HCT116 (cell line): ENCODE measurements at regions not wholly inside any gene's neighbourhood (a gene's known extent, or its start where the extent isn't known, plus 50 kb on each side); places are given as distances from the start of the nearest gene placed in this dataset.

ENCODE experiments used
- ATAC-seq: fragments of 200-7000 bp; cut with Tn5 transposase; 2 replicates; pipeline ENCODE4 v1.9.1; 2020; ENCODE audit warnings: mild to moderate bottlenecking, moderate library complexity
- BruUV-seq: library from RNA; stranded (reverse); fragments of 400-500 nt; replicated peaks from 2 replicates; lab custom pipeline; 2021; lab: Mats Ljungman, UMichigan
- CTCF ChIA-PET: fragments of 300-600 bp; sonication (Branson Sonifier 250); formaldehyde crosslinking; loops from one replicate; lab custom pipeline; 2021; ENCODE audit warnings: antibody characterized with exemption; lab: Charles Lee
- POLR2A ChIA-PET: fragments of 300-600, 350-600 bp; sonication (Branson Sonifier 250); formaldehyde crosslinking; loops from one replicate; lab custom pipeline; 2021; ENCODE audit warnings: antibody characterized with exemption; lab: Charles Lee
- RAD21 ChIA-PET, 2 experiments: fragments of 300-600 bp; sonication (Branson Sonifier 250); formaldehyde crosslinking; loops; one replicate each; lab custom pipeline; 2023; ENCODE audit warnings: low total read pairs in 2 of 2; ENCODE audit not compliant: uncharacterized antibody in 2 of 2, unreplicated experiment in 2 of 2, low non-redundant PET in 1 of 2; lab: Charles Lee
- DNase-seq: peaks from one replicate; pipeline ENCODE4 v3.0.0-alpha.2; 2010; ENCODE audit warnings: low read depth, low spot score
- H2AFZ ChIP-seq: fragments of 200-600 bp; shearing (Covaris generic), sonication (generic); 2 replicates; pipeline ENCODE4 v1.6.1; 2017; ENCODE audit warnings: low read depth, mixed run types, mixed read lengths, antibody characterized with exemption, low read length; ENCODE audit not compliant: poor library complexity, severe bottlenecking
- H3K27ac ChIP-seq: 2 replicates; pipeline ENCODE4 v1.5.1; 2012; ENCODE audit warnings: low read depth, low read length
- H3K27me3 ChIP-seq: fragments of 200-600 bp; sonication (generic); 2 replicates; pipeline ENCODE4 v1.6.1; 2016; ENCODE audit warnings: mixed run types, low read length, mixed read lengths; ENCODE audit not compliant: insufficient read depth
- H3K36me3 ChIP-seq, 2 experiments: fragments of 200-500 bp in 1 of 2; fragments of 200-600 bp in 1 of 2; sonication (Bioruptor generic) in 1 of 2; sonication (generic) in 1 of 2; 2 replicates each; pipeline versions ENCODE4 v1.5.1 to v1.6.1; 2014 to 2016; ENCODE audit warnings: low read length in 2 of 2, inconsistent platforms in 1 of 2, mixed read lengths in 1 of 2, mixed run types in 1 of 2; ENCODE audit not compliant: insufficient read depth in 2 of 2, control insufficient read depth in 1 of 2
- H3K4me1 ChIP-seq, 2 experiments: fragments of 200-600 bp in 1 of 2; sonication (generic) in 1 of 2; 2 replicates each; pipeline versions ENCODE4 v1.5.1 to v1.6.1; 2012 to 2017; ENCODE audit warnings: low read length in 2 of 2, inconsistent platforms in 1 of 2, mild to moderate bottlenecking in 1 of 2, mixed read lengths in 1 of 2, mixed run types in 1 of 2, moderate library complexity in 1 of 2; ENCODE audit not compliant: insufficient read depth in 2 of 2, control insufficient read depth in 1 of 2
- H3K4me2 ChIP-seq: fragments of 200-600 bp; sonication (generic); 2 replicates; pipeline ENCODE4 v1.6.1; 2017; ENCODE audit warnings: mixed run types, low read length, mixed read lengths
- H3K4me3 ChIP-seq, 2 experiments: fragments of 200-600 bp in 1 of 2; sonication (generic) in 1 of 2; replicated peaks in 1 of 2; 2 replicates each; pipeline ENCODE4 v1.5.1; 2011 to 2016; ENCODE audit warnings: low read length in 2 of 2, control low read depth in 1 of 2, low read depth in 1 of 2, mild to moderate bottlenecking in 1 of 2, mixed read lengths in 1 of 2, mixed run types in 1 of 2
- H3K79me2 ChIP-seq: fragments of 200-600 bp; sonication (generic); 2 replicates; pipeline ENCODE4 v1.6.1; 2017; ENCODE audit warnings: mild to moderate bottlenecking, mixed run types, low read length, moderate library complexity, mixed read lengths; ENCODE audit not compliant: insufficient read depth
- H3K9ac ChIP-seq: fragments of 200-600 bp; sonication (generic); 2 replicates; pipeline ENCODE4 v1.6.1; 2016; ENCODE audit warnings: low read length, mixed read lengths
- H3K9me2 ChIP-seq: fragments of 200-600 bp; sonication (generic), shearing (Covaris generic); 2 replicates; pipeline ENCODE4 v1.6.1; 2017; ENCODE audit warnings: mixed run types, mild to moderate bottlenecking, moderate library complexity; ENCODE audit not compliant: insufficient read depth
- H3K9me3 ChIP-seq, 2 experiments: fragments of 200-500 bp in 1 of 2; fragments of 200-600 bp in 1 of 2; sonication (Bioruptor generic) in 1 of 2; sonication (generic) in 1 of 2; 2 replicates each; pipeline ENCODE4 v1.6.1; 2014 to 2017; ENCODE audit warnings: low read length in 2 of 2, mixed read lengths in 2 of 2, inconsistent platforms in 1 of 2, low read depth in 1 of 2, mild to moderate bottlenecking in 1 of 2, mixed run types in 1 of 2, moderate library complexity in 1 of 2; ENCODE audit not compliant: control insufficient read depth in 1 of 2, insufficient read depth in 1 of 2
- H4K20me1 ChIP-seq: fragments of 200-600 bp; sonication (generic), shearing (Covaris generic); 2 replicates; pipeline ENCODE4 v1.6.1; 2017; ENCODE audit warnings: mixed run types, mild to moderate bottlenecking, moderate library complexity; ENCODE audit not compliant: insufficient read depth
- ATF3 ChIP-seq: IDR thresholded peaks from 2 replicates; pipeline ENCODE4 v1.6.1; 2012
- CBX3 ChIP-seq: IDR thresholded peaks from 2 replicates; pipeline ENCODE4 v1.6.1; 2012; ENCODE audit warnings: low read depth
- ELF1 ChIP-seq: IDR thresholded peaks from 2 replicates; pipeline ENCODE4 v1.6.1; 2012; ENCODE audit warnings: low read depth, borderline replicate concordance
- EZH2phosphoT487 ChIP-seq: fragments of 200-600 bp; IDR thresholded peaks from 2 replicates; pipeline ENCODE4 v1.6.1; 2018; ENCODE audit warnings: antibody characterized with exemption, borderline replicate concordance
- FOSL1 ChIP-seq: IDR thresholded peaks from 2 replicates; pipeline ENCODE4 v1.6.1; 2012; ENCODE audit warnings: low read depth
- JUND ChIP-seq: IDR thresholded peaks from 2 replicates; pipeline ENCODE4 v1.6.1; 2012
- POLR2A ChIP-seq: IDR thresholded peaks from 2 replicates; pipeline ENCODE4 v1.7.0; 2011; ENCODE audit warnings: borderline replicate concordance; ENCODE audit not compliant: insufficient read depth, insufficient read length; ENCODE audit errors: extremely low read depth
- POLR2AphosphoS5 ChIP-seq: IDR thresholded peaks from 2 replicates; pipeline ENCODE4 v1.6.1; 2011; ENCODE audit warnings: mild to moderate bottlenecking, low read depth, low read length, moderate library complexity
- SIN3A ChIP-seq: IDR thresholded peaks from 2 replicates; pipeline ENCODE4 v1.6.1; 2012; ENCODE audit warnings: low read depth
- TCF7L2 ChIP-seq: IDR thresholded peaks from 2 replicates; pipeline ENCODE4 v1.7.0; 2011; ENCODE audit warnings: borderline replicate concordance, inconsistent platforms; ENCODE audit not compliant: insufficient read depth, insufficient read length; ENCODE audit errors: extremely low read depth
- YY1 ChIP-seq: IDR thresholded peaks from 2 replicates; pipeline ENCODE4 v1.6.1; 2011; ENCODE audit warnings: low read length, low read depth, moderate library complexity, mild to moderate bottlenecking; ENCODE audit not compliant: insufficient replicate concordance; ENCODE audit errors: extremely low read depth
- ZFX ChIP-seq: fragments of 450-650 bp; IDR thresholded peaks from 2 replicates; pipeline ENCODE4 v1.6.1; 2017
- ZNF274 ChIP-seq: fragments of 200-500 bp; sonication (Bioruptor generic); IDR thresholded peaks from 2 replicates; pipeline ENCODE4 v1.6.1; 2014; ENCODE audit warnings: mild to moderate bottlenecking, low read depth, low read length, inconsistent platforms
- intact Hi-C: fragments of 100-400 bp; cut with micrococcal nuclease; formaldehyde crosslinking; loops from 2 replicates; pipeline ENCODE4 v1.10.0; 2022
- TF ChIP-seq, protein P1 (sequence below): IDR thresholded peaks from 2 replicates; pipeline ENCODE4 v1.6.1; 2012
- TF ChIP-seq, protein P2 (sequence below), 3 experiments: fragments of 200-600 bp in 1 of 3; sonication (generic) in 1 of 3; IDR thresholded peaks in 2 of 3; conservative IDR thresholded peaks in 1 of 3; 2 replicates each; pipeline ENCODE4 v1.5.1; 2012 to 2017; ENCODE audit warnings: low read depth in 2 of 3, low read length in 2 of 3, antibody characterized with exemption in 1 of 3, borderline replicate concordance in 1 of 3, control low read depth in 1 of 3, mild to moderate bottlenecking in 1 of 3, mixed read lengths in 1 of 3, mixed run types in 1 of 3, moderate library complexity in 1 of 3; ENCODE audit not compliant: insufficient read depth in 1 of 3
- TF ChIP-seq, protein P3 (sequence below): IDR thresholded peaks from 2 replicates; pipeline ENCODE4 v1.6.1; 2012; ENCODE audit warnings: low read depth
- TF ChIP-seq, protein P4 (sequence below): IDR thresholded peaks from 2 replicates; pipeline ENCODE4 v1.6.1; 2011; ENCODE audit warnings: mild to moderate bottlenecking, low read length, moderate library complexity; ENCODE audit not compliant: insufficient replicate concordance; ENCODE audit errors: extremely low read depth

DNA sequence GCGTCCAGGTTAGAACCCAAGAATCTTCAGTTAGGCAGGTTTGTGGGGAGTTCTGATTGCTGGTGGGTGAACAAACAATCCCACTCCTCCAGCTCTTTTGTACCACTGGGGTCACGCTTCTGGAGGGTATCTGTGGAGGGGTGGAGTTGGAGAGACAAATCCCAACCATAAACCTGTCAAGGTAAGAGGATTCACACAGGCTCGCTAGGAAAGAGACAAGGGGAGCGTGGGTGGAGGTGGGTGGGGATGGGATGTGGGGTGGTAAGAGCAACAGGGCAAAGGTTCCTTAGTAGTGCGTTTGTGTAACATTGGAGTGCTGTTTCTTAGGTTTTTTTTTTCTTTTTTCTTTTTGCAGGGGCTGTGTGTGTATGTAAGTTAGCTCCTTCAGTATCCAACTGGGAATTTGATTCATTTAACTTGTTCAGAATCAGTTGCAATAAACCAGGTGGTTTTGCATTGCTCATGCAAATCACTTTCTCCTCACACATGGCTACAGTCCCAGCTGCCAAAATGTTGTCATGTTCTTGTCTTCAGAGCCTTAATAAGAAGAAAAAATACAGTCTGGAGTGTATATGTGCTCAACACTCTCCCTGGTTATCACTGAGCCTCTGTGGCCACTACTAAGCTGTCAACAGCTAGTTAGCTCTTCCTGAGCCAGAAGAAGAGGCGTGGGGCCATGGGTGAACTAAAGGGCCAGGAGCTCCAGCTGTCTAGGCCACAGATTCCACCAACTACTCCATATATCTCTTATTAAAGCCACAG lies 164.0 kb upstream of the RAD23B start:
- H3K4me3 ChIP-seq: no peak overlapping the region
- peaks cover 8% of the 10 kb centered on the region; the same call in 1 of the 2 replicates for H3K27me3 ChIP-seq
- CTCF ChIA-PET: no interaction called here
- DNase-seq (no peak), ATAC-seq (no peak)
- no peak overlapping the region for H3K9ac ChIP-seq
- no peaks in the 10 kb centered on the region for H3K79me2 ChIP-seq
- POLR2A ChIA-PET: no interaction called here
- no peaks in the 10 kb centered on the region for H3K9me2 ChIP-seq
- no peaks in the 10 kb centered on the region for H3K36me3 ChIP-seq
- RAD21 ChIA-PET: no interaction called here
- H3K9me3 ChIP-seq: no peaks in the 10 kb centered on the region
- H3K27ac ChIP-seq: no peak overlapping the region
- H3K4me1 ChIP-seq: no peaks in the 10 kb centered on the region
- no TSS peak for BruUV-seq
- H4K20me1 ChIP-seq: no peaks in the 10 kb centered on the region
- no peak for TF ChIP-seq EZH2phosphoT487
- no peak for TF ChIP-seq ELF1
- TF ChIP-seq JUND: no peak
- TF ChIP-seq, protein P1, sequence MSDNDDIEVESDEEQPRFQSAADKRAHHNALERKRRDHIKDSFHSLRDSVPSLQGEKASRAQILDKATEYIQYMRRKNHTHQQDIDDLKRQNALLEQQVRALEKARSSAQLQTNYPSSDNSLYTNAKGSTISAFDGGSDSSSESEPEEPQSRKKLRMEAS: no peak
- no peak for TF ChIP-seq ZNF274
- TF ChIP-seq YY1: no peak
- no peak for TF ChIP-seq POLR2AphosphoS5
- TF ChIP-seq FOSL1: no peak
- TF ChIP-seq POLR2A: no peak
- TF ChIP-seq, protein P2, sequence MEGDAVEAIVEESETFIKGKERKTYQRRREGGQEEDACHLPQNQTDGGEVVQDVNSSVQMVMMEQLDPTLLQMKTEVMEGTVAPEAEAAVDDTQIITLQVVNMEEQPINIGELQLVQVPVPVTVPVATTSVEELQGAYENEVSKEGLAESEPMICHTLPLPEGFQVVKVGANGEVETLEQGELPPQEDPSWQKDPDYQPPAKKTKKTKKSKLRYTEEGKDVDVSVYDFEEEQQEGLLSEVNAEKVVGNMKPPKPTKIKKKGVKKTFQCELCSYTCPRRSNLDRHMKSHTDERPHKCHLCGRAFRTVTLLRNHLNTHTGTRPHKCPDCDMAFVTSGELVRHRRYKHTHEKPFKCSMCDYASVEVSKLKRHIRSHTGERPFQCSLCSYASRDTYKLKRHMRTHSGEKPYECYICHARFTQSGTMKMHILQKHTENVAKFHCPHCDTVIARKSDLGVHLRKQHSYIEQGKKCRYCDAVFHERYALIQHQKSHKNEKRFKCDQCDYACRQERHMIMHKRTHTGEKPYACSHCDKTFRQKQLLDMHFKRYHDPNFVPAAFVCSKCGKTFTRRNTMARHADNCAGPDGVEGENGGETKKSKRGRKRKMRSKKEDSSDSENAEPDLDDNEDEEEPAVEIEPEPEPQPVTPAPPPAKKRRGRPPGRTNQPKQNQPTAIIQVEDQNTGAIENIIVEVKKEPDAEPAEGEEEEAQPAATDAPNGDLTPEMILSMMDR (IDR thresholded peaks at IDR 0.05 in 2 of 3, conservative IDR thresholded peaks at IDR 0.05 in 1 of 3; ENCODE audit: borderline replicate concordance in 1 of 3, insufficient read depth in 1 of 3, low read depth in 2 of 3, low read length in 2 of 3): no peak
- no peak for TF ChIP-seq ATF3
- TF ChIP-seq TCF7L2: no peak
- TF ChIP-seq CBX3: no peak
- TF ChIP-seq ZFX: no peak
- no peak for TF ChIP-seq SIN3A
- TF ChIP-seq, protein P3, sequence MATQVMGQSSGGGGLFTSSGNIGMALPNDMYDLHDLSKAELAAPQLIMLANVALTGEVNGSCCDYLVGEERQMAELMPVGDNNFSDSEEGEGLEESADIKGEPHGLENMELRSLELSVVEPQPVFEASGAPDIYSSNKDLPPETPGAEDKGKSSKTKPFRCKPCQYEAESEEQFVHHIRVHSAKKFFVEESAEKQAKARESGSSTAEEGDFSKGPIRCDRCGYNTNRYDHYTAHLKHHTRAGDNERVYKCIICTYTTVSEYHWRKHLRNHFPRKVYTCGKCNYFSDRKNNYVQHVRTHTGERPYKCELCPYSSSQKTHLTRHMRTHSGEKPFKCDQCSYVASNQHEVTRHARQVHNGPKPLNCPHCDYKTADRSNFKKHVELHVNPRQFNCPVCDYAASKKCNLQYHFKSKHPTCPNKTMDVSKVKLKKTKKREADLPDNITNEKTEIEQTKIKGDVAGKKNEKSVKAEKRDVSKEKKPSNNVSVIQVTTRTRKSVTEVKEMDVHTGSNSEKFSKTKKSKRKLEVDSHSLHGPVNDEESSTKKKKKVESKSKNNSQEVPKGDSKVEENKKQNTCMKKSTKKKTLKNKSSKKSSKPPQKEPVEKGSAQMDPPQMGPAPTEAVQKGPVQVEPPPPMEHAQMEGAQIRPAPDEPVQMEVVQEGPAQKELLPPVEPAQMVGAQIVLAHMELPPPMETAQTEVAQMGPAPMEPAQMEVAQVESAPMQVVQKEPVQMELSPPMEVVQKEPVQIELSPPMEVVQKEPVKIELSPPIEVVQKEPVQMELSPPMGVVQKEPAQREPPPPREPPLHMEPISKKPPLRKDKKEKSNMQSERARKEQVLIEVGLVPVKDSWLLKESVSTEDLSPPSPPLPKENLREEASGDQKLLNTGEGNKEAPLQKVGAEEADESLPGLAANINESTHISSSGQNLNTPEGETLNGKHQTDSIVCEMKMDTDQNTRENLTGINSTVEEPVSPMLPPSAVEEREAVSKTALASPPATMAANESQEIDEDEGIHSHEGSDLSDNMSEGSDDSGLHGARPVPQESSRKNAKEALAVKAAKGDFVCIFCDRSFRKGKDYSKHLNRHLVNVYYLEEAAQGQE: no peak
- TF ChIP-seq, protein P4, sequence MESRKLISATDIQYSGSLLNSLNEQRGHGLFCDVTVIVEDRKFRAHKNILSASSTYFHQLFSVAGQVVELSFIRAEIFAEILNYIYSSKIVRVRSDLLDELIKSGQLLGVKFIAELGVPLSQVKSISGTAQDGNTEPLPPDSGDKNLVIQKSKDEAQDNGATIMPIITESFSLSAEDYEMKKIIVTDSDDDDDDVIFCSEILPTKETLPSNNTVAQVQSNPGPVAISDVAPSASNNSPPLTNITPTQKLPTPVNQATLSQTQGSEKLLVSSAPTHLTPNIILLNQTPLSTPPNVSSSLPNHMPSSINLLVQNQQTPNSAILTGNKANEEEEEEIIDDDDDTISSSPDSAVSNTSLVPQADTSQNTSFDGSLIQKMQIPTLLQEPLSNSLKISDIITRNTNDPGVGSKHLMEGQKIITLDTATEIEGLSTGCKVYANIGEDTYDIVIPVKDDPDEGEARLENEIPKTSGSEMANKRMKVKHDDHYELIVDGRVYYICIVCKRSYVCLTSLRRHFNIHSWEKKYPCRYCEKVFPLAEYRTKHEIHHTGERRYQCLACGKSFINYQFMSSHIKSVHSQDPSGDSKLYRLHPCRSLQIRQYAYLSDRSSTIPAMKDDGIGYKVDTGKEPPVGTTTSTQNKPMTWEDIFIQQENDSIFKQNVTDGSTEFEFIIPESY: no peak
- H3K4me2 ChIP-seq: no peak overlapping the region
- intact Hi-C loops: no loop called here
- H2AFZ ChIP-seq: no peak overlapping the region
